ENCODE measurements at regions not wholly inside any gene's neighbourhood (a gene's known extent, or its start where the extent isn't known, plus 50 kb on each side); places are given as distances from the start of the nearest gene placed in this dataset.
"Not testable (repeated sequence)": the region's sequence is repeated elsewhere in the genome, so short reads cannot be mapped to it uniquely, and the experiment has no call there.

DNA sequence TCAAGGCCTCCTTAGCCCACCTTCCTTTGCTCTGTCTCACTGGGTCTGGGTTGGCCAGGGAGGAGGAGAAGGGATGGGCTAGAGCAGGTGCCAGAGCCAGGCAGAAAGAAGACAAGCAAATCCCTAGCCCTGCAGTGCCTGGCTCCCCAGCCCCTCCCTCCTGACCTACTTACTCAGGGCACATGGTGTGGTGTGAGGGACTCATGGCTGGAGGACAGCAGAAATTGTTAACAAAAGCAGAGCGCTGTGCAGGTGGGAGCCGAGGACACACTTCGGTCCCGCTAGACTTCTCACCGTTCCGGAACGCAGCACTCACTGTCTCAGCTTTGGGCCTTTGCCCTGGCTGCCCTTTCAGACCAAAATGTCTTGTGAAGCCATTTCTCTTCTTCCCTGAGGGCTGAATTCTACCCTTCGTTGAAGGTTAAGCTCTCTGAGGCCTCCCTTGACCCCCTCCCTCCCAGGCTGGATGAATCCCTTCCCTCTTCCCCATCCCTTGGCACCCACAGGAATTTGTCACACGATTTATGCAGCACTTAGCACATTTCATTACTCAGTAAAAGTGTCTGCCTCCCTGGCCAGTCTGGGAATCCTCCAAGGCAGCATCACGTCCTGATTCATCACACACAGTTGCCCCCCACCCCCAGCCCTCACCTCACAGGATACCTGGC, 263.9 kb upstream of the TRPC7 start:
- DNase-seq (ENCODE audit: low read depth in 3 of 3, low spot score in 1 of 3) = no peak

- DNase-seq (ENCODE audit: low read depth in 3 of 3, low spot score in 1 of 3) = no peak
Observed at GRCh38 chr5:136626531-136626930, 261.2 kb upstream of the TRPC7 start.

GRCh38 chr5:136622747-136623146, 257.4 kb upstream of the TRPC7 start:
- DNase-seq (ENCODE audit: low read depth in 3 of 3, low spot score in 1 of 3) = no peak

- DNase-seq (ENCODE audit: low read depth in 3 of 3, low spot score in 1 of 3) = no peak
Observed at GRCh38 chr5:136621743-136622142, 256.4 kb upstream of the TRPC7 start.

DNA sequence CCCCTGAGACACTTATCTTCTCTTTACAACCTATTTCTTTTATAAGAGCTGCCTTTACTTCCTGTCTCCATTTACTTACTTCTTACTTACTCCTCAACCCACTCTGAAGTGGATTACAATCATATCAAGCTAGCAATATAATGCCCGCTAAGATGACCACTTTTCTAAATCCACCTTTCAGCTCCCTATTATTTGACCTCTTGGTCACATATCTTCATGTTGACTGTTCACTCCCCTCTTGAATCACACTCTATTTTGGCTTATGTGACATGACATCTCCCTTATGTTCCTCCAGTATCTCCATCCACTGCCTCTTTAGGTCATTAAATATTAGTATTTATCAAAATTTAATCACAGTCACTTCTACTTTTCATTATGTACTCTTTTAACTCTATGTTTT, 255.3 kb upstream of the TRPC7 start:
- no peak for DNase-seq (ENCODE audit: low read depth in 3 of 3, low spot score in 1 of 3)

GRCh38 chr5:136620016-136620419, 254.7 kb upstream of the TRPC7 start:
- DNase-seq (ENCODE audit: low read depth in 3 of 3, low spot score in 1 of 3) = no peak

DNA sequence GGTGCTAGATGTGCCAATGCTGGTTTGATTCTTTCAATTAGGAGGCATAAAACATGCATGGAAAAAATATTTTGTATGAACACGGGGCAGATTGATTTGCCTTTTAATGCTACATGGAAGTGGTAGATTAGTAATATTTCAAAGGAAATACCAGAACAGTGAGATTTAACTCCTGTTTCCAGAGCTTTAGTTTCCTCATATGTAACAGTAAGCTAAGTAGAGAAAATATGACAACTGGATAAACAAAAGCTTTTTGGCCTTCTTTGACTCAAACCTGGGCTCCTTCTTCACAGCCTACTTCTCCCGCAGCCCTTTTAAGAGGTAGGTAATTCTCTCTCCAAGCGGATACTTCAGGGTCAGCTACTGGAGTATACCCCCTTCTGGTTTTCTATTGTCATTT, 254.2 kb upstream of the TRPC7 start:
- no peak for DNase-seq (ENCODE audit: low read depth in 3 of 3, low spot score in 1 of 3)

GRCh38 chr5:136615251-136616119, 250.1 kb upstream of the TRPC7 start:
- DNase-seq (ENCODE audit: low read depth in 3 of 3, low spot score in 1 of 3) = no peak

GRCh38 chr5:136613230-136613629, 247.9 kb upstream of the TRPC7 start:
- DNase-seq (ENCODE audit: low read depth in 3 of 3, low spot score in 1 of 3) = no peak

- DNase-seq (ENCODE audit: low read depth in 3 of 3, low spot score in 1 of 3) = no peak
Observed at GRCh38 chr5:136605638-136606037, 240.3 kb upstream of the TRPC7 start.

- DNase-seq (ENCODE audit: low read depth in 3 of 3, low spot score in 1 of 3) = no peak
Observed at GRCh38 chr5:136600306-136600705, 235.0 kb upstream of the TRPC7 start.

DNA sequence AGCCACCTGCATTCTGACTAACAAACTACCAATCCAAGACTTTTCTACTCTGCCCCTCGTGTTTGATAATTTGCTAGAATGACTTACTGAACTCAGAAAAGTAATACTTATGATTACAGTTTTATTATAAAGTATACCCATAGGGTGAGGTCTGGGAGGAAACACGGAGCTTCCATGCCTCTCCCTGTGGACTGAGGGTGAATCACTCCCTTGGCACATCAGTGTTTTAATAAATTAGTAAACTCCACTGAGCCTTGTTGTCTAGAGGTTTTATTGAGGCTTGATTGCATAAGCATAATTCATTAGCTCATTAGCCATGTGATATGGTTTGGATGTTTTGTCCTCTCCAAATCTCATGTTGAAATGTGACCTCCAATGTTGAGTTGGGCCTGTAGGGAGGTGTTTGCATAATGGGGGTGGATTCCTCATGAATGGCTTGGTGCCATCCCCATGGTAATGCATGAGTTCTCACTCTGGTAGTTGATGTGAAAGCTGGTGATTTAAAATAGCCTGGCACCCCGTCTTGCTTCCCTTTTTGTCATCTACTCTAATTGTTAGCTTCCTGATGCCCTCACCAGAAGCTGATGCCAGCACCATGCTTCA, 233.6 kb upstream of the TRPC7 start:
- no peak for DNase-seq (ENCODE audit: low read depth in 3 of 3, low spot score in 1 of 3)

- no peak for DNase-seq (ENCODE audit: low read depth in 3 of 3, low spot score in 1 of 3)
Observed at GRCh38 chr5:136594416-136594815, 229.1 kb upstream of the TRPC7 start.

DNA sequence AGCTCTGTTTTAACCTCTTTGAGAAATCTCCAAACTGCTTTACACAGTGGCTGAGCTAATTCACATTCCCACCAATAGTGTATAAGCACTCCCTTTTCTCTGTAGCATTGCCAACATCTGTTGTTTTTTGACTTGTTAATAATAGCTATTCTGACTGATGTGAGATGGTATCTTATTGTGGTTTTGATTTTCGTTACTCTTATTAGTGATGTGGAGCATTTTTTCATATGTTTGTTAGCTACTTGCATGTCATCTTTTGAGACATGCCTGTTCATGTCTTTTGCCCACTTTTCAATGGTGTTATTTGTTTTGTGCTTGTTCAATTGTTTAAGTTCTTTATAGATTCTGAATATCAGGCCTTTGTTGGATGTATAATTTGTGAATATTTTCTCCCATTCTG, 225.2 kb upstream of the TRPC7 start:
- DNase-seq (ENCODE audit: low read depth in 3 of 3, low spot score in 1 of 3) = no peak

DNA sequence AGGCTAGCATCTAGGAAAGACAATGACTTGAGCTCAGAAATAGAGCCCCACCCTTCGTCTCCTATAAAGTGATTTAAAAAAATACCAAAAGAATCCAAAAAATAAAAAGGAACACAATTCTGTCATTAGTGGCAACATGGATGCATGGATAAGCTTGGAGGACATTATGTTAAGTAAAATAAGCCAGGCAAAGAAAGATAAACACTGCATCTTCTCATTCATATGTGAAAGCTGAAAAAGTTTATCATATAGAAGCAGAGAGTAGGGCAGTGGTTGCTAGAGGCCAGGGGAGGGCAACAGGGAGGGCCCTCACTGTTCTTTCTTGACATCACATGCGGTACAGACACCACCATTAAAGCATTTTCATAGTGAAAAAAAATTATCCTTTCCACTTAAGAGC, 220.9 kb upstream of the TRPC7 start:
- DNase-seq (ENCODE audit: low read depth in 3 of 3, low spot score in 1 of 3) = no peak

DNA sequence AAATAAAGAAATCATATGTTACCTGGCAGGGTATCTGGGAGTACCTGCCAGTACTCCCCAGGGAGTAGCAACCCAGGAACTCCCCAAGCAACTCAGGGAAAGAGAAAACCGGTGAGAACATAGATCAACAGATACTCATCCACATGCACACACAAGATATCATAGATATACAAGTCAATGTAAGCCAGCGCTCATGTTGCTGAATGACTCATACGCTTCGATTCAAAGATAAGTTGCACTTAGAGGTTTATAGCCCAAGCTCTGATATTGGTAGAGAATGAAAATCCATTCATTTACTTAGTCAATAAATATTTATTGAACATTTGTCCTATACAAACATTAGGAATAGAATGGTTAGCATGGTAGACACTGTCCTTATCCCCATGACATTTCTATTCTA, 219.1 kb upstream of the TRPC7 start:
- DNase-seq (ENCODE audit: low read depth in 3 of 3, low spot score in 1 of 3) = no peak

- DNase-seq (ENCODE audit: low read depth in 3 of 3, low spot score in 1 of 3) = no peak
Observed at GRCh38 chr5:136579238-136579637, 213.9 kb upstream of the TRPC7 start.

DNA sequence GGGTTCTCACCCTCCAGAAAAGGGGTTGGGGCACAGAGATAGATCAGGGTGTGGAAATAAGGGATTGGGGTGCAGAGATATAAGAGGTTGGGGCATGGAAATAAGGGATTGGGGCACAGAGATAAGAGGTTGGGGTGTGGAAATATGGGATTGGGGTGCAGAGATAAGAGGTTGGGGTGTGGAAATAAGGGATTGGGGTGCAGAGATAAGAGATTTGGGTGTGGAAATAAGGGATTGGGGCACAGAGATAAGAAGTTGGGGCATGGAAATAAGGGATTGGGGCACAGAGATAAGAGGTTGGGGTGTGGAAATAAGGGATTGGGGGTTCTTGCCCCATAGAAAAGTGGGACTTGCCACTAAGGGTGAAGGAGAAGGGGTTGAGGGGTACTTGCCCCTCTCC, 204.5 kb upstream of the TRPC7 start:
- not testable (repeated sequence) for DNase-seq (ENCODE audit: low read depth in 3 of 3, low spot score in 1 of 3)

DNA sequence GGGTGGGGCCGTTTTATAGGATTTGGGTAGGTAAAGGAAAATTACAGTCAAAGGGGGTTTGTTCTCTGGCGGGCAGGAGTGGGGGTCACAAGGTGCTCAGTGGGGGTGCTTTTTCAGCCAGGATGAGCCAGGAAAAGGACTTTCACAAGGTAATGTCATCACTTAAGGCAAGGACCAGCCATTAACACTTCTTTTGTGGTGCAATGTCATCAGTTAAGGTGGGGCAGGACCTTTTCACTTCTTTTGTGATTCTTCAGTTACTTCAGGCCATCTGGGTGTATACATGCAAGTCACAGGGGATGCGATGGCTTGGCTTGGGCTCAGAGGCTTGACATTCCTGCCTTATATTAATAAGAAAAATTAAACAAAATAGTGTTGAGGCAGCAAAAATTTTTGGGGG, 200.1 kb upstream of the TRPC7 start:
- not testable (repeated sequence) for DNase-seq (ENCODE audit: low read depth in 3 of 3, low spot score in 1 of 3)

- not testable (repeated sequence) for DNase-seq (ENCODE audit: low read depth in 3 of 3, low spot score in 1 of 3)
Observed at GRCh38 chr5:136565050-136565449, 199.7 kb upstream of the TRPC7 start.

DNA sequence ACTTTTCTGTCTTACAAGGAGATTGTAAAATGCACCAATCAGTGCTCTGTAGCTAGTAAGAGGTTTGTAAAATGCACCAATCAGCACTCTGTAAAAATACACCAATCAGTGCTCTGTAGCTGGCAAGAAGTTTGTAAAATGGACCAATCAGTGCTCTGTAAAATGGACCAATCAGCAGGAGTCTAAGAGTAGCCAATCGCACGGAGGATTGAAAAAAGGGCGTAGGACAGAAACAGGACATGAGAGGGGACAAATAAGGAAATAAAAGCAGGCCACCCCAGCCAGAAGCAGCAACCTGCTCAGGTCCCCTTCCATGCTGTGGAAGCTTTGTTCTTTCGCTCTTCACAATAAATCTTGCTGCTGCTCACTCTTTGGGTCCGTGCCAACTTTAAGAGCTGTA, 199.1 kb upstream of the TRPC7 start:
- DNase-seq (ENCODE audit: low read depth in 3 of 3, low spot score in 1 of 3) = not testable (repeated sequence)

GRCh38 chr5:136563489-136563888, 198.1 kb upstream of the TRPC7 start:
- no peak for DNase-seq (ENCODE audit: low read depth in 3 of 3, low spot score in 1 of 3)

Measured in stimulated activated CD4-positive, alpha-beta T cell treated with anti-CD3 and anti-CD28 coated beads, TNF-alpha, amount 100 ng/mL, for 1 hour (primary cell).